HG02943 (cell line): ENCODE measurements at regions not wholly inside any gene's neighbourhood (a gene's known extent, or its start where the extent isn't known, plus 50 kb on each side); places are given as distances from the start of the nearest gene placed in this dataset.
"Not testable (repeated sequence)": the region's sequence is repeated elsewhere in the genome, so short reads cannot be mapped to it uniquely, and the experiment has no call there.

Source experiments
- ATAC-seq: cut with Tn5 transposase; IDR thresholded peaks from one replicate; pipeline ENCODE4 v1.9.1; 2021; ENCODE audit warnings: mild to moderate bottlenecking, low read depth, moderate library complexity; ENCODE audit not compliant: unreplicated experiment

GRCh38 chr5:82590112-82590511, 312.0 kb upstream of the RPS23 start:
- ATAC-seq: no peak

GRCh38 chr5:82586661-82587310, 308.6 kb upstream of the RPS23 start:
- no peak for ATAC-seq

DNA sequence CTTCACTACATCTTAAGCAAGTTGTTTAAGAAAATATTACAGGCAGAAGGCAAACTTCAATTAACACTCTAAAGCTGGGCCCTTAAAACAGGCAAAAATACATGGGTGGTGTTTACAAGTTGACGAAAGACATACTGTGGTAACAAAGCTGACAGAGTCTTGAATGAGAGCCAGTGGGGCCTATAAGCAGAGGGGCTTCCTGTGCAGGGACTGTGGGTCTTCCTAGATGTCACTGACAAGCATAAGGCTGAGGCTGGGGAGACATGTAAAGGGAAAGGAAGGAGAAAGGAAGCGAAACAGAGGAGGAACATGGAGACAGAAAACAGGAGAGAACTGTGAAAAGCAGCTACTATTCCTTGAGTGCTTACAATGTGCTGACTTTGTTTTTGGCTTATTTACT, 308.0 kb upstream of the RPS23 start:
- ATAC-seq: no peak

- no peak for ATAC-seq
These were observed 306.5 kb upstream of the RPS23 start for GRCh38 chr5:82584631-82585030.

DNA sequence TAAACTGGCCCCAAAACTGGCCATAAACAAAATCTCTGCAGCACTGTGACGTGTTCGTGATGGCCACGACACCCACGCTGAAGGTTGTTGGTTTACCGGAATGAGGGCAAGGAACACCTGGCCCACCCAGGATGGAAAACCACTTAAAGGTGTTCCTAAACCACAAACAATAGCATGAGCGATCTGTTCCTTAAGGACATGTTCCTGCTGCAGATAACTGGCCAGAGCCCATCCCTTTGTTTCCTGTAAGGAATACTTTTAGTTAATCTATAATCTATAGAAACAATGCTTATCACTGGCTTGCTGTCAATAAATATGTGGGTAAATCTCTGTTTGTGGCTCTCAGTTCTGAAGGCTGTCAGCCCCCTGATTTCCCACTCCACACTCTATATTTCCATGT, 305.2 kb upstream of the RPS23 start:
- not testable (repeated sequence) for ATAC-seq

DNA sequence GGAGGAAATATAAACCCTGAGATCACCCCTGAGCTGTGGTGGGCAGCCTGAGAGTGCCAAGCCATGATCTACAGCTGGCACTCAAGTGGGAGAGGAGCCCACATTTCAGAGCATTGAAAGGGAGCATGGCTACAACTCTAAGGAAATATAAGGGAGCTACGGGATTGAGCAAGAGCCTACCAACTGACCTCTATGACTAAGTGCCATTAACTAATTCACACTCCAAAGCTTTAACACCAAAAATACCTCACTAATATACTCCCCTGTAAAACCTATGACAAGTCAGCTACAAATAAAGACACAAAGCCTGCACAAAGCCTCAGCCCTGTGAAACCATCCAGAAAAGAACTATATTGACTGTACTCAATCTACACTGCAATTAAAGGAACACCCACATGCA, 286.8 kb upstream of the RPS23 start:
- ATAC-seq: no peak

GRCh38 chr5:82563745-82564144, 285.6 kb upstream of the RPS23 start:
- ATAC-seq: no peak

- ATAC-seq: no peak
These were observed 284.6 kb upstream of the RPS23 start for GRCh38 chr5:82562696-82563240.

DNA sequence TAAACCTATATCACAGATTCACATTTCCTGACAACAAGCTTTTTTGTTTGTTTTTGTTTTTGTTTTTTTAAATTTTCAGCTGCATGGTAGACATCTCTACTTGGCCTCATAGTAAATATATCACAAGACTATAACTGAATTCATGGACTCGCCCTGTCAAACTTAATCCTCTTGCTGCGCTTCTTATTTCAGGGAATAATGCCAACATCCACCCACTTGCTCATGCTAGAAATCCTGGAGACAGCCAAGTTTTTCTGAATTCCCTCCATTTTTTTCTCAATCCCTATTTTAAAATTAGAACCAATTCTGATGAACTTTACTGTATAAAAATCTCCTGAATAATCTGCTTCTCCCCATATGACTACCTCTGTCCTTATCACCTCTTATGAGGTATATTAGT, 283.6 kb upstream of the RPS23 start:
- ATAC-seq: no peak

GRCh38 chr5:82560969-82561368, 282.8 kb upstream of the RPS23 start:
- ATAC-seq: no peak

- ATAC-seq: no peak
These were observed 282.4 kb upstream of the RPS23 start for GRCh38 chr5:82560561-82560960.

DNA sequence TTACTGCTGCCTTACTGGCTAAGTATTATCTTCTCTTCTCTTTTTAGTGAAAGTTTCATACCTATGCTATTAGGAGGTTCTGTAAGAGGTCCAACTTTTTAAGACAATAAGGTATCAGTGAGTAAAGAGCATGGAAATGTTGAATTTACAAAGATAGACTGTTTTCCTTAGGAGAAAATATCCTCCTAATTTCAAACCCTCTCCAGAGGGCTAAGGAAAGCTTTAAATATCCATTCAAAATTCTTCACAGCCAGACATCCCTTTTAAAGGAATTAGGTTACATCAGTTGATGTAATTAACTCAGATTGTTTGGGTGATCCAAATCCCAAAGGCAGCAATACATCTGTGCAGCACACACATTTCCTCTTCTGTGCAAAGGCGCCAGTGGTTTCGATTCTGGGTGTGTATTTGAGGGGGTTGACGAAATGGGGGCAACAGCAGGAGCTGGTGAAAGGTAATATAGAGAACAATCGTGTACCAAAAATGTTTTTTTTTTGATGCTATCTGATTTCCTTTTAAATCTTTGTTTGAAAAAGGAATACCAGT, 273.8 kb upstream of the RPS23 start:
- ATAC-seq: no peak

GRCh38 chr5:82551192-82551591, 273.0 kb upstream of the RPS23 start:
- ATAC-seq: no peak

DNA sequence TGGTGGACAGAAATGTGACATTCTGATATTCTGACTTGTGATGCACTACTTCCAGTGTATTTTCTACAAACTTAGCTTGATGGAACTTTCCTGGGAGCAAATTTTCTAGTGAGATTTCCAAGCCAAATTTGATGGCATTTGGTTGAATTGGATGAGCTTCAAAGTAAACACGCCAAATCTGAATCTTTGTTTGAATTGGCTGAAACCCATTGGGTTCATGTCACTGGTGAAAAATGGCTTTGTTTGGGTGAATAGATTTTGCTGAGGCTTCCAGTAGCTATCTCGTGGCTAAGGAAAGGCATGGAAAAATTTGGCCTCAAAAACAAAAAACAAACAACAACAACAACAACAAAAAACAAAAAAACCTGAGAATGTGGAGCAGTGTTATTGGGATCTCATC, 271.1 kb upstream of the RPS23 start:
- ATAC-seq: no peak

GRCh38 chr5:82544004-82544403, 265.9 kb upstream of the RPS23 start:
- ATAC-seq: no peak

DNA sequence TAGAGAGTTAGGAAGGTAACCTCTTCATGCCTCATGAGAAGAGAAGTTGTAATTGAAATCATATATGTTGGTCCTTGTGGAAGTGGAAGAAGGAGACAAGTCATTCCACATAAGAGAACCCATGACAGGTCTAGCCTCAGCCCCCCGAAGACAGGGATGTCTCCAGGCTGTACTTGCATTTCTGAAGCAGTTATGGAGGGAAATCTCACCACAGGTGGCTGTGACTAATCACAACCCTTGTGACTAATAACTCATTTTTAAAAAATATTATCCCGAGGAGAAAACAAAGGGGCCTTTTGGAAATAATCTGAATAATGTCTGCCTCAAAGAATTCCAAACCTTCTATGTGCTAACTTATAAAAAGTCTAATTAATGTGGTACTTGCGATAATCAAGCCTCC, 262.1 kb upstream of the RPS23 start:
- ATAC-seq: no peak

- no peak for ATAC-seq
These were observed 260.3 kb upstream of the RPS23 start for GRCh38 chr5:82538339-82539034.

DNA sequence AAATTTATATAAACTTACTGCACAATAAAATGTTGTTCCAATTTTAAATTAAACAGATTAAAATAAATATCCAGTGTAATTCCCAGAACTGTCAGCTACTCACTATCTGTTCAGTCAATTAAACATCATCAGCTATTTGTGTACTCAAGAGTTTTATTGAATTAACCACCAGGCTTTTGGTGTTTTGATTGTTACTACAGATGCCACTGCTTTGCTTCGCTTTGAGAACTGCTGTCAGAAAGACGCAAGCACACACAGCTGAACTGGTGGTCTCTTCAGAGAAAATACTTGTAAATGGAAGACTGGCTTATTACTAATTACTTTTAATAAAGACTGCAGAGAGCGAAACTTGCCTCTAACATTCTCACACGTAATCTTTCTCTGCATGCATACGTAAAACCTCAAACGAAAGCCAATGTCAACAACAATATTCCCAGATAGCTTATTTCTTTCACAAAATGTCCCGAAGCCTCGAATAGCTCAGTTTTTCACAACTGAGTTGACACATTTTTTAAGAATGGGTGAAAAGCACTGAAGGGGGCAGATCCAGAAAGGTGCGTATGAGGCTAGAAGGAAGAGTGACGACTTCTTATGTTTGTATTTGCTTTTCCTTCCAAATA, 259.6 kb upstream of the RPS23 start:
- ATAC-seq: no peak

GRCh38 chr5:82534986-82535385, 256.8 kb upstream of the RPS23 start:
- ATAC-seq: no peak

- ATAC-seq: not testable (repeated sequence)
These were observed 253.9 kb upstream of the RPS23 start for GRCh38 chr5:82532075-82532474.

GRCh38 chr5:82526540-82526939, 248.4 kb upstream of the RPS23 start:
- ATAC-seq: no peak
